ENCODE measurements at regions not wholly inside any gene's neighbourhood (a gene's known extent, or its start where the extent isn't known, plus 50 kb on each side); places are given as distances from the start of the nearest gene placed in this dataset.

GRCh38 chr11:71103266-71103665 is 149.1 kb downstream of the SHANK2 start:
- Mint-ChIP-seq H3K36me3 (ENCODE audit: low read depth) (no peaks in the 10 kb centered on the region), H3K9me3 (no peaks in the 10 kb centered on the region), H3K4me1 (no peaks in the 10 kb centered on the region), H3K4me3 (no peak overlapping the region), H3K27ac (ENCODE audit: unreplicated experiment) (no peak overlapping the region), H3K27me3 (ENCODE audit: low read depth) (peaks cover 8% of the 10 kb centered on the region)
- no peak for TF ChIP-seq CTCF (conservative IDR thresholded peaks at IDR 0.05)
- DNase-seq (ENCODE audit: low read depth, low spot score): no peak

GRCh38 chr11:71102251-71102995 is 150.0 kb downstream of the SHANK2 start:
- no peak for DNase-seq (ENCODE audit: low read depth, low spot score)
- no peak for TF ChIP-seq CTCF (conservative IDR thresholded peaks at IDR 0.05)
- H3K9me3 Mint-ChIP-seq: no peaks in the 10 kb centered on the region
- H3K36me3 Mint-ChIP-seq (ENCODE audit: low read depth): no peaks in the 10 kb centered on the region
- no peak overlapping the region for H3K4me3 Mint-ChIP-seq
- H3K27ac Mint-ChIP-seq (ENCODE audit: unreplicated experiment): no peak overlapping the region
- no peaks in the 10 kb centered on the region for H3K4me1 Mint-ChIP-seq
- H3K27me3 Mint-ChIP-seq (ENCODE audit: low read depth): peaks cover 11% of the 10 kb centered on the region

GRCh38 chr11:71101606-71102005 is 150.8 kb downstream of the SHANK2 start:
- Mint-ChIP-seq H3K27me3 (ENCODE audit: low read depth) (peaks cover 11% of the 10 kb centered on the region), H3K36me3 (ENCODE audit: low read depth) (no peaks in the 10 kb centered on the region), H3K9me3 (no peaks in the 10 kb centered on the region), H3K4me1 (no peaks in the 10 kb centered on the region), H3K27ac (ENCODE audit: unreplicated experiment) (no peak overlapping the region), H3K4me3 (no peak overlapping the region)
- no peak for DNase-seq (ENCODE audit: low read depth, low spot score)
- TF ChIP-seq CTCF (conservative IDR thresholded peaks at IDR 0.05): no peak

GRCh38 chr11:71101046-71101445 is 151.3 kb downstream of the SHANK2 start:
- no peak overlapping the region for H3K4me3 Mint-ChIP-seq

GRCh38 chr11:71098776-71099175 is 153.6 kb downstream of the SHANK2 start:
- Mint-ChIP-seq H3K9me3 (no peaks in the 10 kb centered on the region), H3K4me1 (peaks cover 4% of the 10 kb centered on the region), H3K27ac (ENCODE audit: unreplicated experiment) (no peak overlapping the region), H3K27me3 (ENCODE audit: low read depth) (peaks cover 16% of the 10 kb centered on the region), H3K4me3 (no peak overlapping the region), H3K36me3 (ENCODE audit: low read depth) (no peaks in the 10 kb centered on the region)
- TF ChIP-seq CTCF (conservative IDR thresholded peaks at IDR 0.05): no peak
- DNase-seq (ENCODE audit: low read depth, low spot score): no peak

More at GRCh38 chr11:71101046-71101445, 151.3 kb downstream of the SHANK2 start:
- H3K27ac Mint-ChIP-seq (ENCODE audit: unreplicated experiment): no peak overlapping the region
- H3K27me3 Mint-ChIP-seq (ENCODE audit: low read depth): peaks cover 15% of the 10 kb centered on the region
- H3K4me1 Mint-ChIP-seq: no peaks in the 10 kb centered on the region
- no peak for DNase-seq (ENCODE audit: low read depth, low spot score)
- H3K36me3 Mint-ChIP-seq (ENCODE audit: low read depth): no peaks in the 10 kb centered on the region
- no peak for TF ChIP-seq CTCF (conservative IDR thresholded peaks at IDR 0.05)
- no peaks in the 10 kb centered on the region for H3K9me3 Mint-ChIP-seq

Data from neural crest cell (in vitro differentiated cells).